ENCODE measurements at regions not wholly inside any gene's neighbourhood (a gene's known extent, or its start where the extent isn't known, plus 50 kb on each side); places are given as distances from the start of the nearest gene placed in this dataset.
A peak's percentile ranks its signal among the peaks of the same experiment; 100 is the strongest.

GRCh38 chr6:26218824-26219223 is 131.6 kb downstream of the HFE start:
- Histone ChIP-seq H3K9ac (ENCODE audit: low read length in 3 of 3) (no peak overlapping the region), H3K27ac (ENCODE audit: low read depth in 2 of 2, low read length in 2 of 2) (no peak overlapping the region), H3K27me3 (ENCODE audit: control insufficient read depth, insufficient read depth, low read length) (no peaks in the 10 kb centered on the region), H3K4me3 (ENCODE audit: low read length in 3 of 3) (no peak overlapping the region), H3K9me3 (ENCODE audit: control insufficient read depth in 2 of 3, insufficient read depth in 1 of 3, low read length in 3 of 3) (no peaks in the 10 kb centered on the region), H3K36me3 (ENCODE audit: control insufficient read depth in 2 of 3, insufficient read depth in 3 of 3, low read length in 3 of 3) (no peaks in the 10 kb centered on the region), H3K4me1 (ENCODE audit: control insufficient read depth in 2 of 3, insufficient read depth in 2 of 3, low read depth in 1 of 3, low read length in 3 of 3) (peaks cover 0 to 6% (median 0%) of the 10 kb centered on the region in 3 donors)
- no peak for TF ChIP-seq CTCF (IDR thresholded peaks at IDR 0.05; ENCODE audit: borderline replicate concordance, extremely low read depth, insufficient read depth)
- intact Hi-C loops (cut with DNase I) = no loop called here
- FAIRE-seq (no peak), DNase-seq (peak in 1 of 5 donors; percentile 35)

- Histone ChIP-seq H3K4me1 (ENCODE audit: control insufficient read depth in 2 of 3, insufficient read depth in 2 of 3, low read depth in 1 of 3, low read length in 3 of 3) (peaks cover 0 to 6% (median 0%) of the 10 kb centered on the region in 3 donors), H3K9ac (ENCODE audit: low read length in 3 of 3) (no peak overlapping the region), H3K4me3 (ENCODE audit: low read length in 3 of 3) (no peak overlapping the region), H3K36me3 (ENCODE audit: control insufficient read depth in 2 of 3, insufficient read depth in 3 of 3, low read length in 3 of 3) (no peaks in the 10 kb centered on the region), H3K27me3 (ENCODE audit: control insufficient read depth, insufficient read depth, low read length) (no peaks in the 10 kb centered on the region), H3K27ac (ENCODE audit: low read depth in 2 of 2, low read length in 2 of 2) (no peak overlapping the region), H3K9me3 (ENCODE audit: control insufficient read depth in 2 of 3, insufficient read depth in 1 of 3, low read length in 3 of 3) (peaks cover 0 to 5% (median 0%) of the 10 kb centered on the region in 3 donors)
- intact Hi-C loops (cut with DNase I) = no loop called here
- DNase-seq (no peak), FAIRE-seq (no peak)
- TF ChIP-seq CTCF (IDR thresholded peaks at IDR 0.05; ENCODE audit: borderline replicate concordance, extremely low read depth, insufficient read depth) = no peak
Observed at GRCh38 chr6:26220145-26220970, 133.1 kb downstream of the HFE start.

- Histone ChIP-seq H3K36me3 (ENCODE audit: control insufficient read depth in 2 of 3, insufficient read depth in 3 of 3, low read length in 3 of 3) (no peaks in the 10 kb centered on the region), H3K27ac (ENCODE audit: low read depth in 2 of 2, low read length in 2 of 2) (no peak overlapping the region), H3K27me3 (ENCODE audit: control insufficient read depth, insufficient read depth, low read length) (no peaks in the 10 kb centered on the region), H3K9me3 (ENCODE audit: control insufficient read depth in 2 of 3, insufficient read depth in 1 of 3, low read length in 3 of 3) (peaks cover 0 to 9% (median 0%) of the 10 kb centered on the region in 3 donors), H3K4me3 (ENCODE audit: low read length in 3 of 3) (no peak overlapping the region), H3K9ac (ENCODE audit: low read length in 3 of 3) (no peak overlapping the region), H3K4me1 (ENCODE audit: control insufficient read depth in 2 of 3, insufficient read depth in 2 of 3, low read depth in 1 of 3, low read length in 3 of 3) (peaks cover 0 to 3% (median 0%) of the 10 kb centered on the region in 3 donors)
- DNase-seq (no peak), FAIRE-seq (no peak)
- intact Hi-C loops (cut with DNase I) = no loop called here
- no peak for TF ChIP-seq CTCF (IDR thresholded peaks at IDR 0.05; ENCODE audit: borderline replicate concordance, extremely low read depth, insufficient read depth)
Observed at GRCh38 chr6:26221186-26221585, 134.0 kb downstream of the HFE start.

Measured in kidney (tissue), 13 donors.